Mesothelial cell of epicardium (in vitro differentiated cells): ENCODE measurements at regions not wholly inside any gene's neighbourhood (a gene's known extent, or its start where the extent isn't known, plus 50 kb on each side); places are given as distances from the start of the nearest gene placed in this dataset.

ENCODE experiments used
- DNase-seq, 2 experiments: peaks; one replicate each; pipeline ENCODE4 v3.0.0; 2021; ENCODE audit warnings: low spot score in 2 of 2; ENCODE audit not compliant: unreplicated experiment in 2 of 2
- H3K27ac Mint-ChIP-seq: 2 replicates; pipeline ENCODE4 v1.8.0; 2021; ENCODE audit warnings: mixed read lengths
- H3K27me3 Mint-ChIP-seq: 2 replicates; pipeline ENCODE4 v1.8.0; 2021; ENCODE audit warnings: low read depth, mixed read lengths
- H3K36me3 Mint-ChIP-seq: 2 replicates; pipeline ENCODE4 v1.8.0; 2021; ENCODE audit warnings: mixed read lengths
- H3K4me1 Mint-ChIP-seq: 2 replicates; pipeline ENCODE4 v1.8.0; 2021; ENCODE audit warnings: mixed read lengths
- H3K4me3 Mint-ChIP-seq: 2 replicates; pipeline ENCODE4 v1.8.0; 2021; ENCODE audit warnings: mild to moderate bottlenecking, moderate library complexity, mixed read lengths
- H3K9me3 Mint-ChIP-seq: 2 replicates; pipeline ENCODE4 v1.8.0; 2021; ENCODE audit warnings: mixed read lengths
- TF ChIP-seq, protein P1 (sequence below): fragments of 200-600 bp; sonication (generic); IDR thresholded peaks from one replicate; pipeline ENCODE4 v1.5.0; 2021; ENCODE audit warnings: antibody characterized with exemption; ENCODE audit not compliant: unreplicated experiment

GRCh38 chr13:111443981-111444380, 123.5 kb downstream of the TEX29 start:
- Mint-ChIP-seq H3K4me1 (no peaks in the 10 kb centered on the region), H3K9me3 (peaks cover 24% of the 10 kb centered on the region), H3K27me3 (peaks cover 42% of the 10 kb centered on the region), H3K4me3 (no peak overlapping the region), H3K36me3 (no peaks in the 10 kb centered on the region), H3K27ac (no peak overlapping the region)
- TF ChIP-seq, protein P1, sequence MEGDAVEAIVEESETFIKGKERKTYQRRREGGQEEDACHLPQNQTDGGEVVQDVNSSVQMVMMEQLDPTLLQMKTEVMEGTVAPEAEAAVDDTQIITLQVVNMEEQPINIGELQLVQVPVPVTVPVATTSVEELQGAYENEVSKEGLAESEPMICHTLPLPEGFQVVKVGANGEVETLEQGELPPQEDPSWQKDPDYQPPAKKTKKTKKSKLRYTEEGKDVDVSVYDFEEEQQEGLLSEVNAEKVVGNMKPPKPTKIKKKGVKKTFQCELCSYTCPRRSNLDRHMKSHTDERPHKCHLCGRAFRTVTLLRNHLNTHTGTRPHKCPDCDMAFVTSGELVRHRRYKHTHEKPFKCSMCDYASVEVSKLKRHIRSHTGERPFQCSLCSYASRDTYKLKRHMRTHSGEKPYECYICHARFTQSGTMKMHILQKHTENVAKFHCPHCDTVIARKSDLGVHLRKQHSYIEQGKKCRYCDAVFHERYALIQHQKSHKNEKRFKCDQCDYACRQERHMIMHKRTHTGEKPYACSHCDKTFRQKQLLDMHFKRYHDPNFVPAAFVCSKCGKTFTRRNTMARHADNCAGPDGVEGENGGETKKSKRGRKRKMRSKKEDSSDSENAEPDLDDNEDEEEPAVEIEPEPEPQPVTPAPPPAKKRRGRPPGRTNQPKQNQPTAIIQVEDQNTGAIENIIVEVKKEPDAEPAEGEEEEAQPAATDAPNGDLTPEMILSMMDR = no peak
- DNase-seq = no peak

DNA sequence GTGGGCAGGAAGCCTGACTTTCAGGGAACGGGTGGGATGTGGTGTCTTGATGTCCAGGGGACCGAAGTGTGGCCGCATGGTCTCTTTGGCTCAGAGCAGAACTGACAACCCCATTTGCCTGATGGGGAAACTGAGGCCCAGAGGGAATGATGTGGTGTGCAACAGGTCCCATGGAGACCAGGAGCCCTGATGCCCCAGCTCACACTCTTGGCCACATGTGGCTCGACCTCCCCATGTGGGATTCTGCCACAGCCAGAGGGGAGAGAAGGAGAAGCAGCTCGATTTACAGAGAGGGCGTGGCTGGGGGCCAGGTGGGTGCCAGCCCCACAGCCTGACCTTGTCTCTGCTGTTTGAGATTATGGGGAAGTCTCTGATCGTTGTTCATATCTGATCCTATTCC, 128.1 kb downstream of the TEX29 start:
- H3K4me1 Mint-ChIP-seq = no peaks in the 10 kb centered on the region
- peaks cover 46% of the 10 kb centered on the region for H3K27me3 Mint-ChIP-seq
- H3K27ac Mint-ChIP-seq = no peak overlapping the region
- DNase-seq = no peak
- H3K4me3 Mint-ChIP-seq = no peak overlapping the region
- H3K9me3 Mint-ChIP-seq = peaks cover 23% of the 10 kb centered on the region
- TF ChIP-seq, protein P1 = no peak
- no peaks in the 10 kb centered on the region for H3K36me3 Mint-ChIP-seq

DNA sequence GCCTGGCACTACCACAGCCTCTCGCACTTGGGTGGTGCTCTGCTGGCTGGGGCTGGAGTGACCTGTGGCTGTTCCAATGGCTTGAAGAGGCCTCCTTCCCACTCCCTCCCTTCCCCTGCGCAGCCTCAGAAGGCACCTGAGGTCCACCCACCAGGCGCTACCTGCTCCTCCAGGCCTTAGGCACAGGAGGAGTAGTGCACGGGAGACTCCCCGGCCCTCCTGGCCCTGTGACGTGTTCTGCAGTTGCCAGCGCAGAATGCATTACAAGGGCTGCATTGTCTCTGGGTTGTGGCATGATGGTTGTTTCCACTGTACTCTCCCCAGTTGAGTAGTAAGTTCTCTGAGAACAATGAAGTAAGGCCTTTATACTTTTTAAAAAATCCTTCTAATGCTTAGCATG, 128.6 kb downstream of the TEX29 start:
- Mint-ChIP-seq H3K4me3 (no peak overlapping the region), H3K9me3 (peaks cover 23% of the 10 kb centered on the region), H3K27ac (no peak overlapping the region), H3K4me1 (no peaks in the 10 kb centered on the region), H3K27me3 (peaks cover 43% of the 10 kb centered on the region), H3K36me3 (no peaks in the 10 kb centered on the region)
- no peak for DNase-seq
- TF ChIP-seq, protein P1 = no peak

GRCh38 chr13:111451402-111451801, 131.0 kb downstream of the TEX29 start:
- no peak overlapping the region for H3K27ac Mint-ChIP-seq
- no peaks in the 10 kb centered on the region for H3K36me3 Mint-ChIP-seq
- peaks cover 30% of the 10 kb centered on the region for H3K27me3 Mint-ChIP-seq
- no peak for DNase-seq
- H3K4me1 Mint-ChIP-seq = no peaks in the 10 kb centered on the region
- H3K4me3 Mint-ChIP-seq = no peak overlapping the region
- TF ChIP-seq, protein P1 = no peak
- peaks cover 31% of the 10 kb centered on the region for H3K9me3 Mint-ChIP-seq

DNA sequence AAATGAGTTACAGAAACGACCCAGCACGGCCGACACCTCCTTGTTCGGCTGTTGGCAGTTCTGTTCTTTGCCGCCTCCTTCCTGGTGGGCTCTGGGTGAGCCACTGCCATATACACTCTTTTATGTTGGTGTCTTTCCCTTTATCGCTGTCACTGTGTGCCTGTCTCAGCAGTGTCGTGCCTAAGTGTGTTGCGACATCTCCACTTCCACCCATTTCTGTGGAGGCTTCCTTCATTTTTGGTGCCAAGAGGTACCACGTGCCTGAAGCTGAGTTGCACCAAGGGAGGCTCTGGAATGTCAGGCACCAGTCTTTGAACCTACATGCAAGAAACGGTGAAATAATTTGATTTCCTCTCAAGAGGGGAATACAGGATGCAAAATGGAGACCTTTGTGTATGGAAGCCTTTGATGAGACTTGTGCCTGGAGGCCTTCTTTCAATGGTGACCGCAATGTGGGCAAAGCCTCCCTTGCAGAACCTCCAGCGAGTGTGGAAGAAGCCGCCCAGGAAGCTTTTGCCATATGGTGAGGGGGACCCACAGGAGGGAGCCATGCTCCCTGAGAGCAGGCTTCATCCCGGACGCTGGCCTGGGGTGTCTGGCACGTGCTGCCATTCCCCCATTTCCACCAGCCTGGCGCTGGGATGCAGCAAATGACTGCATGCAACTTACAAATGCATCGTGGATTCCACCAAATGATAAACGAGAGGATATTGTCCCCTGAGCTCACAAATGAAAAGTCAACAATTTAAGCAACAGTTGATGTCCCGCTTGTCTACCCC, 136.2 kb downstream of the TEX29 start:
- Mint-ChIP-seq H3K4me1 (no peaks in the 10 kb centered on the region), H3K4me3 (no peak overlapping the region), H3K36me3 (no peaks in the 10 kb centered on the region), H3K27me3 (peaks cover 52% of the 10 kb centered on the region), H3K27ac (no peak overlapping the region), H3K9me3 (peaks cover 21% of the 10 kb centered on the region)
- DNase-seq = no peak
- TF ChIP-seq, protein P1 = no peak
